Left lung (tissue), 4 donors: ENCODE measurements at regions not wholly inside any gene's neighbourhood (a gene's known extent, or its start where the extent isn't known, plus 50 kb on each side); places are given as distances from the start of the nearest gene placed in this dataset.

Source experiments
- ATAC-seq: fragments of 200-7000 bp; cut with Tn5 transposase; one replicate; pipeline ENCODE4 v1.9.1; 2020; ENCODE audit warnings: moderate library complexity
- DNase-seq, 4 donors: peaks; one replicate each; pipeline ENCODE4 v3.0.0-alpha.2; 2013 to 2020
- H3K27ac ChIP-seq, 2 donors: fragments of 200-600 bp; sonication (generic) in 1 of 2; one replicate each; pipeline versions ENCODE4 v1.5.0 to v1.8.0; 2020 to 2021
- H3K27me3 ChIP-seq, 2 donors: fragments of 200-600 bp; sonication (generic) in 1 of 2; one replicate each; pipeline versions ENCODE4 v1.5.0 to v1.8.0; 2020 to 2021
- H3K36me3 ChIP-seq, 2 donors: fragments of 200-600 bp; sonication (generic) in 1 of 2; one replicate each; pipeline versions ENCODE4 v1.5.0 to v1.8.0; 2020 to 2021
- H3K4me1 ChIP-seq, 2 donors: fragments of 200-600 bp; one replicate each; pipeline ENCODE4 v1.8.0; 2021
- H3K4me3 ChIP-seq, 2 donors: fragments of 200-600 bp; sonication (generic) in 1 of 2; one replicate each; pipeline versions ENCODE4 v1.5.0 to v1.8.0; 2020 to 2021; ENCODE audit warnings: mild to moderate bottlenecking in 1 of 2
- H3K9me3 ChIP-seq, 2 donors: fragments of 200-600 bp; sonication (generic) in 1 of 2; one replicate each; pipeline versions ENCODE4 v1.5.0 to v1.8.0; 2020 to 2021
- intact Hi-C, 2 donors: fragments of 100-400 bp; cut with DNase I; formaldehyde crosslinking; loops; one replicate each; pipeline versions ENCODE4 v1.11.2 to v1.14.2; 2022
- TF ChIP-seq, protein P1 (sequence below), 2 donors: fragments of 200-600 bp; sonication (generic) in 1 of 2; IDR thresholded peaks; one replicate each; pipeline versions ENCODE4 v1.5.0 to v1.8.0; 2021; ENCODE audit warnings: antibody characterized with exemption in 2 of 2
- donor health status: DM: no; HTN: yes; CAD: no.
- donor health status: DM: no; HTN: no; CAD: no.

DNA sequence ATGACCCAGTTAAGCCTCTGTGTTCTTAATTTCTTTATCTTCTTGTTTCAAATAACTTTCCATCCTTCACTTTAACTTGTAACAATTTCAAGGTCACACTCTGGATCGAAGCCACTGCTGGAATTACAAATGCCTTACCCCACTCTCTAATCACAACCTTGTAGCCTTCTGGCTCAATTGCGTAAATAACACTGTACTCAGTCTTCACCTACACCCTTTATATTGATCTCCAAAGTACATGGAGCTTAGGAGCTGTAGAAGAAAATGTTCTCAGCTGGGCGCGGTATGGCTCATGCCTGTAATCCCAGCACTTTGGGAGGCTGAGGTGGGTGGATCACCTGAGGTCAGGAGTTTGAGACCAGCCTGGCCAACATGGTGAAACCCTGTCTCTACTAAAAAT lies 164.3 kb upstream of the NPSR1 start:
- intact Hi-C loops, result no loop called here
- Histone ChIP-seq H3K27me3 (no peaks in the 10 kb centered on the region), H3K36me3 (no peaks in the 10 kb centered on the region), H3K27ac (no peak overlapping the region), H3K4me1 (no peaks in the 10 kb centered on the region), H3K4me3 (no peak overlapping the region), H3K9me3 (peaks cover 0 to 8% of the 10 kb centered on the region in 2 donors)
- no peak for ATAC-seq
- DNase-seq, result no peak
- TF ChIP-seq, protein P1, sequence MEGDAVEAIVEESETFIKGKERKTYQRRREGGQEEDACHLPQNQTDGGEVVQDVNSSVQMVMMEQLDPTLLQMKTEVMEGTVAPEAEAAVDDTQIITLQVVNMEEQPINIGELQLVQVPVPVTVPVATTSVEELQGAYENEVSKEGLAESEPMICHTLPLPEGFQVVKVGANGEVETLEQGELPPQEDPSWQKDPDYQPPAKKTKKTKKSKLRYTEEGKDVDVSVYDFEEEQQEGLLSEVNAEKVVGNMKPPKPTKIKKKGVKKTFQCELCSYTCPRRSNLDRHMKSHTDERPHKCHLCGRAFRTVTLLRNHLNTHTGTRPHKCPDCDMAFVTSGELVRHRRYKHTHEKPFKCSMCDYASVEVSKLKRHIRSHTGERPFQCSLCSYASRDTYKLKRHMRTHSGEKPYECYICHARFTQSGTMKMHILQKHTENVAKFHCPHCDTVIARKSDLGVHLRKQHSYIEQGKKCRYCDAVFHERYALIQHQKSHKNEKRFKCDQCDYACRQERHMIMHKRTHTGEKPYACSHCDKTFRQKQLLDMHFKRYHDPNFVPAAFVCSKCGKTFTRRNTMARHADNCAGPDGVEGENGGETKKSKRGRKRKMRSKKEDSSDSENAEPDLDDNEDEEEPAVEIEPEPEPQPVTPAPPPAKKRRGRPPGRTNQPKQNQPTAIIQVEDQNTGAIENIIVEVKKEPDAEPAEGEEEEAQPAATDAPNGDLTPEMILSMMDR (IDR thresholded peaks at IDR 0.05), result no peak

DNA sequence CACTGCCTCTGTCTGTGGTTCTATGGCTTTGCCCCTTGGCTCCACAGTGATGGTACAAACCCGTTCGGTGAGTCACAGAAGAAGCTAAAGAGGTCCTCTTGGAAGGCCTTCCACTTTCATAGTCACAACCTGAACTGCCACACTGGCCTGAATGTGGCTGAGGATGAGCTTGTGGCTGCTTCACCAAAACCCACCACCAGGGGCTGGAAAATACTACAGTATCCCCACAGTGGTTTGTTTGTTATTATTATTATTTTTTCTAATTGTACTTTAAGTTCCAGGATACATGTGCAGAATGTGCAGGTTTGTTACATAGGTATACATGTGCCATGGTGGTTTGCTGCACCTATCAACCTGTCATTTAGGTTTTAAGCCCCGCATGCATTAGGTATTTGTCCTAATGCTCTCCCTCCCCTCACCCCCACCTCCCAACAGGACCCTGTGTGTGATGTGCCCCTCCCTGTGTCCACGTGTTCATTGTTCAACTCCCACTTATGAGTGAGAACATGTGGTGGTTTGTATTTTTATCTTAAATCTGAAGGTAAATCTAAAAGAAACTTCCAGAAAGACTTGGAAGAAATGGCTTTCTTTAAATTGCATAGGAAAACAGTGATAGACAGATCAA lies 160.8 kb upstream of the NPSR1 start:
- Histone ChIP-seq H3K36me3 (no peaks in the 10 kb centered on the region), H3K27ac (no peak overlapping the region), H3K9me3 (peaks cover 0 to 11% of the 10 kb centered on the region in 2 donors), H3K4me3 (no peak overlapping the region), H3K4me1 (no peaks in the 10 kb centered on the region), H3K27me3 (no peaks in the 10 kb centered on the region)
- intact Hi-C loops, result no loop called here
- TF ChIP-seq, protein P1 (IDR thresholded peaks at IDR 0.05), result no peak
- no peak for ATAC-seq
- DNase-seq, result no peak

DNA sequence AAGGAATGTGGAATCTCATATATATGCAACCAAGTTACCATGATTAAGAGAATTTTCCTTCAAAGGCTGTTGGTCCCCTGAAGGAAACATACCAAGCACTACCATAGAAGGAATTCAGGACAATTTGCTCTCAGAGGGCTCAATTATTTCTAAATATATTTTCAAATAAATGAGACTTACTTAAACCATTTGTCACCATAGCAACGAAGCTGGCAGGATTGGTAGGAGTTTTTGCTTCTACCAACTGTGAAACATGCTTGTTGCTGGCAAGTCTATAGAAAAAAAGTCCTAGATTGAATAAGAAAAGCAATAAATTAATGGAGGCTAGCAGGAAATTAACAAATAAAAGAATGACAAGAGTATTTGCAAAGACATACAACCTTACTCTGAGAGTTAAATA lies 156.9 kb upstream of the NPSR1 start:
- DNase-seq, result no peak
- no peaks in the 10 kb centered on the region for H3K4me1 ChIP-seq
- peaks cover 0 to 19% of the 10 kb centered on the region in 2 donors for H3K9me3 ChIP-seq
- H3K4me3 ChIP-seq, result no peak overlapping the region
- TF ChIP-seq, protein P1 (IDR thresholded peaks at IDR 0.05), result no peak
- no peak for ATAC-seq
- no peaks in the 10 kb centered on the region for H3K27me3 ChIP-seq
- H3K36me3 ChIP-seq, result no peaks in the 10 kb centered on the region
- no peak overlapping the region for H3K27ac ChIP-seq
- intact Hi-C loops, result no loop called here

DNA sequence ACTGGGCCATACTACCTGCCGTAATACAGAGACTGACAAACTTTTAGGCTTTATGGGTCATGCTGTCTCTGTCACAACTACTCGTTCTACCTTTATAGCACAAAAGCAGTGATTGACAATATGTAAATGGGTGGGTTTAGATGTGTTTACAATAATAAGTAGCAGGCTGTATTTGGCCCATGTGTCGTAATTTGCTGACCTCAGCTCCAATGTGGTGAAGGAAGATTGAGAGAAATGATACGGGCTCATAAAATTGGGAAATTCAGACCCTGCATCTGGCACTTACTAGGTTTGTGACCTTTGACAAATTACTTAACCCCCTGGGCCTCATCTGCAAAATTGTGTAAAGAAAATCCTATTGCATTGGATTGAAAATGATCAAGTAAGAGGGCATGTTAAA lies 150.8 kb upstream of the NPSR1 start:
- Histone ChIP-seq H3K27me3 (no peaks in the 10 kb centered on the region), H3K27ac (no peak overlapping the region), H3K4me1 (no peaks in the 10 kb centered on the region), H3K9me3 (peaks cover 0 to 22% of the 10 kb centered on the region in 2 donors), H3K36me3 (no peaks in the 10 kb centered on the region), H3K4me3 (no peak overlapping the region)
- DNase-seq (no peak), ATAC-seq (no peak)
- TF ChIP-seq, protein P1 (IDR thresholded peaks at IDR 0.05), result no peak
- intact Hi-C loops, result no loop called here

DNA sequence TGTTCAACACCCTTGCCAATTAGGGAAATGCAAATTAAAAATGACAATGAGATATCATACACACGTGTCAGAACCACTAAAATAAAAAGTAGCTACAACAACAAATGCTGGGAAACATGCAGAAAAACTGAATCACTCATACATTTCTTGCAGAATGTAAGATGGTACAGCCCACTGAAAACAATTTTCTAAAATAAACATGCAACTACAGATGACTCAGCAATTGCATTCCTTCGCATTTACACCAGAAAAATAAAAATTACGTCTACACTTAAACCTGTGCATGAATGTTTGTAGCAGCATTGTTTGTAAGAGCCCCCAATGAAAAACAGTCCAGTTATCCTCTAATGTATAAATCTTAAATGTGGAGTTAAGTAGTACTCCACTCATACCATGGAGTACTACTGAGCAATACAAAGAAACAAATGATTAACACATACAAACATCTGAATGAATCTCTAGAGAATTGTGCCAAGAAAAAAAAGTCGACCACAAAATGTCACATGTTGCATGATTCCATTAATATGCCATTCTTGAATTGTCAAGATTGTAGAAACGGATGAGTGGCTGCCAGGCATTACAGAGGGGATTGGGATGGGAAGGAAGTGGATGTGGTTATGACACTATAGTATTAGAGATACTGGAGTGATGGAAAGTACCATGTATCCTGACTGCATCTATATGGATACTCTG lies 134.6 kb upstream of the NPSR1 start:
- ATAC-seq (no peak), DNase-seq (no peak)
- no peaks in the 10 kb centered on the region for H3K36me3 ChIP-seq
- peaks cover 0 to 54% of the 10 kb centered on the region in 2 donors for H3K9me3 ChIP-seq
- TF ChIP-seq, protein P1 (IDR thresholded peaks at IDR 0.05), result no peak
- H3K4me1 ChIP-seq, result no peaks in the 10 kb centered on the region
- H3K4me3 ChIP-seq, result no peak overlapping the region
- intact Hi-C loops, result no loop called here
- no peak overlapping the region for H3K27ac ChIP-seq
- no peaks in the 10 kb centered on the region for H3K27me3 ChIP-seq
